ENCODE measurements at regions not wholly inside any gene's neighbourhood (a gene's known extent, or its start where the extent isn't known, plus 50 kb on each side); places are given as distances from the start of the nearest gene placed in this dataset.

DNA sequence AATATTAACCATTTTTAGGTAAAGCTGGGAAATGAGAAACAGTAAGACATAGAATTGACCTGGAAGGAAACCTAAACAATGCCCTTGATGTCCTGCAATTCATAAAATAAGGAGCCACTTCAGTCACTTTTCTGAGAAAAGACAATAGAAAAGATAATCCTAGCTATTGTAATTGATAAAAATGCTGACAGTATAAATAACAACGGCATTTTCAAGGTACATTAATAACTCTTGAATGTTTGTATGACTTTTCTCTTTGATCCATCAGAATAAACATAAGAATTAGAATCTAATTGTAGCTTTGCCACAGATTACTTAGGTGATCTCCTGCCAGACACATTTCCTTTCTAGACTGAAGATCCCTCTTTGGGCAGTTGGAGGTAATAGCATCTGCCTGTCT, 719.5 kb downstream of the SLC4A3 start:
- TF ChIP-seq, protein P1, sequence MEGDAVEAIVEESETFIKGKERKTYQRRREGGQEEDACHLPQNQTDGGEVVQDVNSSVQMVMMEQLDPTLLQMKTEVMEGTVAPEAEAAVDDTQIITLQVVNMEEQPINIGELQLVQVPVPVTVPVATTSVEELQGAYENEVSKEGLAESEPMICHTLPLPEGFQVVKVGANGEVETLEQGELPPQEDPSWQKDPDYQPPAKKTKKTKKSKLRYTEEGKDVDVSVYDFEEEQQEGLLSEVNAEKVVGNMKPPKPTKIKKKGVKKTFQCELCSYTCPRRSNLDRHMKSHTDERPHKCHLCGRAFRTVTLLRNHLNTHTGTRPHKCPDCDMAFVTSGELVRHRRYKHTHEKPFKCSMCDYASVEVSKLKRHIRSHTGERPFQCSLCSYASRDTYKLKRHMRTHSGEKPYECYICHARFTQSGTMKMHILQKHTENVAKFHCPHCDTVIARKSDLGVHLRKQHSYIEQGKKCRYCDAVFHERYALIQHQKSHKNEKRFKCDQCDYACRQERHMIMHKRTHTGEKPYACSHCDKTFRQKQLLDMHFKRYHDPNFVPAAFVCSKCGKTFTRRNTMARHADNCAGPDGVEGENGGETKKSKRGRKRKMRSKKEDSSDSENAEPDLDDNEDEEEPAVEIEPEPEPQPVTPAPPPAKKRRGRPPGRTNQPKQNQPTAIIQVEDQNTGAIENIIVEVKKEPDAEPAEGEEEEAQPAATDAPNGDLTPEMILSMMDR (IDR thresholded peaks at IDR 0.05; ENCODE audit: poor library complexity, severe bottlenecking), result no peak
- TF ChIP-seq EZH2 (IDR thresholded peaks at IDR 0.05; ENCODE audit: borderline replicate concordance, insufficient read depth, low read length, poor library complexity, severe bottlenecking) (no peak), REST (IDR thresholded peaks at IDR 0.05; ENCODE audit: borderline replicate concordance) (no peak), POLR2AphosphoS5 (IDR thresholded peaks at IDR 0.05) (no peak), RAD21 (conservative IDR thresholded peaks at IDR 0.05) (no peak), TAF1 (IDR thresholded peaks at IDR 0.05; ENCODE audit: low read depth) (no peak)
